Putamen (tissue), 1 donor: ENCODE measurements at regions not wholly inside any gene's neighbourhood (a gene's known extent, or its start where the extent isn't known, plus 50 kb on each side); places are given as distances from the start of the nearest gene placed in this dataset.

Experiments used
- DNase-seq: peaks from one replicate; pipeline ENCODE4 v3.0.0-alpha.2; 2016; ENCODE audit warnings: low spot score

DNA sequence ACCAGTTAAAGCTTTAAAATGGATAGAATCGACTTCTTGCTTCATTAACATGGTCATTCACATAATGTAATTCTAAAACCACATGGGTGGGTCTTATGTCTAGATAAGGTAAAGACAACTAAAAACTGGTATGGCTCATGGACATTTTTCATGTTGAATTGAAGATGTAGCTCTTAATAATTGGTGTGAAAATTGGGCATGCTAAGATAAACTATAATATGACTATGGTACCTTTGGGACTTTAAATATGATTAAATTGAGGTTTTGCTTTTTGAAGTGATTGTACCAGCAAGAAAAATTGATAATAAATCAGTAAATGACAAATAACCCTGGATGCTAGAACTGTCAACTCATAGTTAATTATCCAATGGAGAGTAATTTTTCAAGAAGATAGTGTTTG lies 710.7 kb upstream of the PTPRD start:
- no peak for DNase-seq

DNA sequence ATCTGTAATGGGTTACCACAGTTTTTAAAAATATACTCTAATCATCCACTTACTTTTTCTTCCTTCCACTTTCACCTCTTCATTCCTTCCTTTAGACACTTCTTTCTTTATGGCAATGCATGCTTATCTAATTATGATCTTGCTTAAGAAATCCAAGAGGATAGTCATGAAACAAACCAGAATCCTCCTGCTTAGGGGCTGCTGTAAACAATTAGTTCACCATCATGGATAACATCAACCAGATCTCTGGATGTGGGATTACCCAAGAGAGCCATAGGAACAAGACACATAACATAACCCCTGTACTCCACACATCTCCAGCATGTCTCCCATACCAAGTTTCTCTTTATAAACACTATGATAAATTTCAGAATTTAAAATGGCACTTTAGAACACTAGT lies 713.4 kb upstream of the PTPRD start:
- DNase-seq: no peak

DNA sequence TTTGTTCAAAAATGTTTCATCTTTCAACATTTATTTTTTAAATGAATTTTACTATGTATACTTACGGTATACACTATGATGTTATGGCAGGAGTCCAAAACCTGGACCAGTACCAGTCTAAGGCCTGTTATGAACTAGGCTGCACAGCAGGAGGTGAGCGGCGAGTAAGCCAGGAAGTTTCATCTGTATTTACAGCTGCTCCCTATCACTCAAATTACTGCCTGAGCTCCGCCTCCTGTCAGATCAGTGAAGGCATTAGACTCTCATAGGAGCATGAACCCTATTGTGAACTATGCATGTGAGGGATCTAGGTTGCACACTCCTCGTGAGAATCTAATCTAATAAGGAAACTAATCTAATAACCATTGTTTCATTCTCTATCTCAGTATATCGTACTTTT lies 715.5 kb upstream of the PTPRD start:
- DNase-seq: no peak

DNA sequence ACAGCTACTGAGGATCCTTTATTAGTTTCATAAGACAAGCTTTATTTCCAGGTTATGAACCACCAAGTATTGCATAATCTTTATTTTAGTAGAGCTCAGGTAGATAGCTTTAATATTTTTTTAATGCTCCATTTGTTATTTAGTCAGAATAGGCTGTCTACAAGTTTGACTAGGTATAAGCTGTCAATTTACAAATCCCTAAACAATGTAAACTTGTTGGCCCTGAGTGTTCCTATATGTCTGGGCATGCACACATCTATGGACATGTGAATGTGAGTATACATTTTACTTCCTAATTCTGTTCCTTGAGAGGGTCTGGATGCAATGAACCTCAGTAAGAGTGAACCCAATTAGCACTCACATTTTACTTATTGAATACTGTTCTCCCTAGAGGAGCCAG lies 722.2 kb upstream of the PTPRD start:
- no peak for DNase-seq

DNA sequence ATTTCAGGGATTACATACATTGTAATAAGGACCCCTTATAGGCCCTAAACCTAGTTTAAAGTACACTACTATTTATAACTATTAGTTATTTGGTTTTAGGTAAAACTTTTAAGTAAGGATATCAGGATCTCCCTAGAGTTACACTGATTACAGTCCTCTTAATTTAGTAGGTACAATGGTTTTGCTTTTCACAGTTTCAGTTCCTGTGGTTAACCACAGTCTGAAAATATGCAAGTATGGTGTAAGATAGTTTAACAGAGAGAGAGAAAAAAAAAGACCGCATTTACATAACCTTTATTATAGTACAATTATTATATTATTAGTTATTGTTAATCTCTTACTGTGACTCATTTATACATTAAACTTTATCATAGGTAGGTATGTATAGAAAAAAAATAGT lies 725.3 kb upstream of the PTPRD start:
- no peak for DNase-seq

DNA sequence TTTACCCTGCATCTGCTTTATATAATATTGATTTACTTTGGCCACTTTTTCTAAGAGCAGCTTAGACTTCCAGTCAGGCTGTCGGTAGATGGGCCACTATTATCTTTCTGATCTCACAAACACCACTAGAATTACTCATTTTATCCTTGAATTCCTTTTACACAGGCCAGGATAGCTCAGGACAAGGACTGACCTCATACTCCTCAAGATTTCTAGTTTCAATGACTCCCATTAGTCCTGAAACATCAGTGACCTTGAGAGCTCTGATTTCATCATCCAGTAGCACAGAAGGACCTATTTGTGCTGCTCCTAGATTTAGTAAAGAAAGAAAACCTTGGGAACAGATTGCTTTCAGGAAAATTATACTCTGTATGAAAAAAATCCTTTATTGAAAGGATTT lies 727.9 kb upstream of the PTPRD start:
- no peak for DNase-seq

DNA sequence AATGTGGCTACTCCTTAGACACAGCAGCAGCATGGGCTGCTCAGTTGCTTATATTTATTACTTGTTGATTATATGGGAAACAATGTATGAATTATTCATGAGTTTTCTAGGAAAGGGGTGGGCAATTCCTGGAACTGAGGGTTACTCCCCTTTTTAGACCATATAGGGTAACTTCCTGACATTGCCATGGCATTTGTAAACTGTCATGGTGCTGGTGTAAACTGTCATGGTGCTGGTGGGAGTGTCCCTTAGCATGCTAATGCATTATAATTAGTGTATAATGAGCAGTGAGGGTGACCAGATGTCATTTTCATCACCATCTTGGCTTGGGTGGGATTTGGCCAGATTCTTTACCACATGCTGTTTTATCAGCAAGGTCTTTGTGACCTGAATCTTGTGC lies 734.6 kb upstream of the PTPRD start:
- no peak for DNase-seq

DNA sequence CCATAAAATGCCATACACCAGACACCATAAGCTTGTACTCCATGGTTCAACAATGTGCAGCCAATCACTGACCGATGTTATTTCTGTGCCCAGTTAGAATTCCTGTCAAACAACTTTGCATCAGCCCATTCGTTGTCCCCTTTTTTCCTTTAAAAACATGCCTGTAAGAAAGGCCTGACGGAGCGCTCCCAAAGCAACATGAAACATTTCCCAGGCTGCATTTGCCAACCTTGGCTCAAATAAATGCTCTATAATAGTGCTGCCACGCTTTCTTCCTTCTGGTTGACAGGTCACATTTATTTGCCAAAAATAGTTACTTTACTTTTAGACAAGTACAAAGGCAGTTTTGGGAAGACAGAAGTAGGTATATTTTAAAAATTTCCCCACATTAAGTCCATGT lies 735.6 kb upstream of the PTPRD start:
- no peak for DNase-seq

DNA sequence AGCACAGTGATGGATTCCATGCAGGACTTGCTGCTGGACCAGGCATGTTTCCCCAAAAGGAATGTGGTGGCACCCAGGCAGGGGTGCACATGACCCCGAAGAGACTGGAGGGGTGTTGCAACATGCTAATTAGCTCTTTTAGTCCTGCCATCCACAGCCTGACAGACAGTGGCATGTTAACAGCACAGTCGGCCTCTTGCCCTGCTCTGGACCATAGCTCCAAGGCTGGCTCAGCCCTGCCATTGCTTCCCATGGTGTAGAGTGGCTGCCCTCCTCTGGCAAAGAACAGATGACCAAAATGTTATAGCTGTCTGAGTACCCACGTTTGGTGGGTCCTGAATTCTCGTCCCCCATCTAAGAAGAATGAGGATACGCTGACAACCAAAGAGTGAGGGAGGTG lies 736.4 kb upstream of the PTPRD start:
- DNase-seq: no peak

DNA sequence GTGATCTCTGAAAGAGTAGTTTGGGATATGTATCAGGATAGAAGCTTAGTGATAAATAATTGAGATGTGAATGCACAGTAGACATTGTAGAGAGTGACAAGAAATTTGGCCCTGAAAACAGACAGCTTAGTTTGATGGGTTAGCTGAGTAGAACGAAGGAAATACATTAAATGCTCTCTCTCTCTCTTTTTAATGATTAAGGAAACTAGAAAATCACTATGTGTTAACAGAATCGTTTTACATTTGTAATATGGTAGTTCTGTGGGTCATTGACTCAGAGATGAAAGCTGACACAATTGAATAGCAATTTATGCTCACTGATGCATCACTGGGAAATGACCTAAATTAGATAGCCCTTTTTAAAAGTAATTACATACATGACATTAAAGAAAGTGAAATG lies 739.8 kb upstream of the PTPRD start:
- DNase-seq: no peak

DNA sequence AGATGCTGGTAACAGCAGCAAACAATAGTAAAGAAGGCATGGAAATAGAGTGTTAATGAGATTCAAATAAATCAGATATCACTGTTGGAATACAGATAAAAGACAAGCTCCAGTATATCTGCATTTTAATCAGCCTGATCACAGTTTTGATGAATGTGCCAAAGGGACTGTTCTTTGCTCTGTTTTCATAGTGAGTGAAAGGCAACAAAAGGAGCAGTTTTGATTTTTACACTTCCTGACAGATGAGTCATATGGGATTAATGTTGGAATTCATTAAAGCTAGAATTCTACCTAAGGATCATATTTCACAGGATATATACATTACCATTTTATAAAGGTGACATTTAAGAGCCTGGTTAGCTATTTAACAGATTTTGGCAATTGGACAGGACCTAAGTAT lies 743.3 kb upstream of the PTPRD start:
- no peak for DNase-seq

DNA sequence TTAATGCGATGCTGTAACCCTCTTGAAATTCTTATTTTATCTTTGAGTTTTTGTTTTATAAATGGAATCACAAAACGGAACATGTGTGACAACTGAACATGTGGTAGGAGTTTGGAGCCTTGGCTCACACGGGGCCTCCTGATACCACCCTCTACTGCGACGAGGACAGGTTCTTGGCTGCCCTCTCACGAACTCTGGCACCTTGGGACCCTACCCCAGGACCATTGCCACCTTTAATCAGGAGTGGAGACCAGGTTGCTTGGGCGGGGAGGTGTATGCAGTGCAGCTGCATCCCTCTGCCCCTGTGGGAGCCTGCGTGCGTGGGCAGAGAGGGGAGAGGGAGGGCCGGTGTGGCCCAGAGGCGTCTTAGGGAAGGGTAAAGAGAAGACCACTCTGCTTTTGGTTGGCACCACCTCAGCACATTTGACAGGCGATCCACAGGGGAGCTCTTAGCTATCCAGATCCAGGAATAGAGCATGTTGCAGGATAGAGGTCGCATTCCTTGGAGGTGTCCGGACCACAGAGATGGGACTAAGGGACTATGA lies 753.9 kb upstream of the PTPRD start:
- no peak for DNase-seq

DNA sequence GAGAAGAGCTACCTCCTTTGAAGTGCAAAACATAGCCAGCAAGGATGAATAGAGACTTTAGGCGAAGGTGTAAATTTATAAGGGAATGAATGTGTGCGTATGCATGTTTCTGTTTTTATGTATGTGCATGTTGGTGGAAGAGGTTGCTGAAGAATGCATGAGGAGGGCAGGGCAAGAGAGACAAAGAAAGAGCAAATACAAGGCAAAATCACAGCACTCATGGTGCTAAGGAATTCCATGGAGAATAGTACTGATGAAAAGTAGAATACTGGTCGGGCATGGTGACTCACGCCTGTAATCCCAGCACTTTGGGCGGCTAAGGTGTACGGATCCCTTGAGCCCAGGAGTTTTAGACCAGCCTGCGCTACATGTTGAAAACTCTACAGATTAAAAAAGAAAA lies 762.1 kb upstream of the PTPRD start:
- DNase-seq: no peak

DNA sequence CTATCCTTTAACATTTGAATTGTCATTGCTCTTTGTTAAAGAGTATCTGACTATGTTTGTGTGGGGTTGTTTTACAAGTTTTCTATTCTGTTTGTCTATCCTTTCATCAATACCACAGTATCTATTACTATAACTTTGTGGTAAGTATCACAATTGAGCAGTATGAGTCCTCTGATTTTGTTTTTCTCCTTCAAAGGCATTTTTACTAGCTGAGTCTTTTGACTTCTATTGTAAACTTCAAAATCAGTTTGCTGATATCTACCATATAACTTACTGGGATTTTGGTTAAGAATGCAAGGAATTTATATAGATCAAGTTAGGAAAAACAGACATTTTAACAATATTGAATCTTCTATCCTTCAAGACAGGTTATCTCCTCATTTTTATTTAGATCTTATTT lies 789.8 kb upstream of the PTPRD start:
- DNase-seq: no peak

DNA sequence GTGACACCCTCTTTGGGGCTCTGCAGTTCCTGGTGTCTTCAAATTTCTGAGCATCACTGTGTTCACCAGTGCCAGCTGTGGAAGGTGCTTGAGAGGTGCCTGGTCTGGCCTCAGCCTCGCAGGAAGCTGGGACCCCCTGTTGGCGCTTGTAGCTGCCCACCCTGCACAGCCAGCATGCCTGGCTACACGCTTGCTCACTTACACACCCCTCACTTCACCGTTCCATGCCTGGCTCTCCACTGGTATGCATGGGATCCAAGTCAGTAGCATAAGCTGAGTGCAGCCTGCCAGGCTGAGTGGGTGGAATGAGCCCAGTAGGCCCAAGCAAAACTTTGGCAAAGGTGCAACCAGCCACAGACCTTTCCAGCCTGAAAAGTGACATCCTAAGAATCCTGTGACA lies 801.4 kb upstream of the PTPRD start:
- no peak for DNase-seq

DNA sequence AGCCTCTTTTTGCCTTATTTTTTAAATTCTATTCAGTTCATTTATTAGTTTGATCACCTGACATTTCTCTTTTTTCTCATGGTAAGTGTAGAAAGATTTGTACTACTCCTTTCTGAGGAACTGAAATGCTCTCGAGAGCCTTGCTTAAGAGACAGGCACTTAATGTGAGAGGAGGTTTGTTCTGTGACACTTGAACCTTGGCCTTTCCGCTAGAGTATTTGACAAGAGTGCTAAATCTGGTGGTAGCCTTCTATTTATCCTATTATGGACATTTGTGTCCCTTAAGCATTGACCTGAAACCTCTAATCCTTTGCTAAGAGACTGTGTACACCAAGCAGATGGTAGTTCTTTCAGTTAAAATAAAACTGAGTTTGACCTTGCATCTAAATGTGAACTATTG lies 805.0 kb upstream of the PTPRD start:
- no peak for DNase-seq

DNA sequence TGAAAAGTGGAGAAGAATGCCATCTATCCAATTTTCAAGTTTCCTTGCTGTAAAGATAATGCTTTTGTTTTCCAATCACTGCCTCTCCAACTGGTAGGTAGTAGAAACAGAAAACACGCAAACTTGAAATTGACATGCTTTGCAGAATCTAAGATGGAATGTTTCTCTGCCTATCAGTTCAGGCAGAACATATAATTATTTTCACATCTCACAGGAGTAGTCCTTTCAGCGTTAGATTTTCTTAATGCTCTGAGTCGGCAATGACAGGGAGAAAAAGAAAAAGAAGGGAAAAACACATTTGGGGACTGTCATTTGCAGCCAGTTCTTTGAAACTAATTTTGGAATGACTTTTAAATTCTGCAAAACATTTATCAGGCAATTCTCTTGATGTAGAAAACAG lies 818.7 kb upstream of the PTPRD start:
- DNase-seq: no peak

DNA sequence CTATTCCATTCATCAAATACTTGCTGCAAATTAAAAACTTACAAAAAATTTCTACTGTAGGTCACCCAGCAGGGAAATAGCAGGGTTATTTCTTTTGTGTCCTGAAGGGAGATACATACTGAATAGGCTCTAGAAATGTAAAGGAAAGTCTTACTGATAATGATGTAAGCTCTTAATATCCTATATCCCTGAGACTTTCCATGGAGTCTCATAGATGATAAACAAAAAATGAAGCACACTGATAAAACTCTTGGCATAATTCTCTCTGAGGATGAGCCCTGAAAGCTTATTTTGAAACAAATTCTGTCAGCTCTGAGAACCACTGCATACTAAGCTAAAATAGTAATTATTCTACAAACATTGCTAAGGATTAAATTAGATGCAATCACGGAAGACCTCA lies 819.6 kb upstream of the PTPRD start:
- no peak for DNase-seq

DNA sequence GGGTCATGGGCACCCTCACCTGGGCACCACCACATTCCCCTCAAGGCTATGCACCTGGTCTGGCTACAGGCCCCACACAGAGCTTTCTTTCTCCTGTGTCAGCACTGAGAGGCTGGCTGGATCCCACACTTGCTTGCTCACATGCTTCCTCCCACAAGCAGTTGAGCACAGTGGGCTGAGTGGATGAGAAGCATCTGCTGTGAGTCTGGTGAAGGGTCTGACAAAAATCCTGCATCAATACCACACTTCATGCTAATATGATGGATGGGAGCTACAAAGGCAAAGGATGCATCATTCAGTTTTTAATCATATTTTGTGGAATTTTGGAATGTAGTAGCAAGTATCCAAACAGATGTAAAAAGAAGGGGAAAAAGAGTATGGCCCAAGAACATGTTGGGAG lies 830.8 kb upstream of the PTPRD start:
- DNase-seq: no peak

DNA sequence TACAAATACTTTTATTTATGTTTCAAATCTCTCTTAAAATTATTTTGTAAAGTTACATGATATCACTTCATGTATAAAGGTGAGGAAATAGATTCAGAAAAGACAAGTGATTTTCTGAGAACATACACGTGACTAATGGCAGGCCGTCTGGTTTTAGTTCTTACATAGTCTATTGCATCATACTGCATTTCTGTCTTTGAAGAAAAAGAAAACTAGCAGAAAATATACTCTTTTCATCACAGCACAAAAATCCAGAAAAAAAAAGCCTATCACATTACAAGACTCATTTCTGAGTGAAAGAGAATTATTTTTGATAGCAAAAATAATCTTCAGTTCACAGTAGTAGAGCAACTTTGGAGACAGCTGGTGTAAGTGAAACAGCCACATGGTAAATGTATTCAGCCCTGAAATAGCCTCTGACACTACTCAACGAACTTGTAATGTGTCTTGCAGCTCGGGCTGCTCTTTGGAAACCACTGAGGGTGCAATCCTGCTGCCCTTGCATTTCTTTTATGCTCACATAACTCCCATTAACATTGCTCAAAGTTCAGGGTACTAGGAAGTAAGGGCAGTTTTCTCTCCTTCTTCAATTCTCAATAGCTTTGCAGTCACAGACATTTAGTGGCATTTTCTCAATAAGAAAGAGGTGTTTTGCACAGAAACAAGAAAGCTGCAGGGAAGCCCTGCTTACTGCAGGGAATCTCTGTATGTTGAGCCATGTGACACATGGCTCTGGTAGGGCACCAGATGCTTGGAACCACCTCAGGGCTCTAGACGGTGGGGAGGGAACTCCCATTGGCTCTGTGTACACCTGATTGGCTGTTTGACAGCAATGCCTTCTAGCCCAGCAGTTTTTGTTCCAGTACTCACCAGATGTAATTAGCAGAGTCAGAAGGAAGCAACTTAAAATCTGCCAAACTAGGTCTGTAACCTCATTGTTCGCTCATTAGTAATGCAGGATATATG lies 845.3 kb upstream of the PTPRD start:
- DNase-seq: no peak

DNA sequence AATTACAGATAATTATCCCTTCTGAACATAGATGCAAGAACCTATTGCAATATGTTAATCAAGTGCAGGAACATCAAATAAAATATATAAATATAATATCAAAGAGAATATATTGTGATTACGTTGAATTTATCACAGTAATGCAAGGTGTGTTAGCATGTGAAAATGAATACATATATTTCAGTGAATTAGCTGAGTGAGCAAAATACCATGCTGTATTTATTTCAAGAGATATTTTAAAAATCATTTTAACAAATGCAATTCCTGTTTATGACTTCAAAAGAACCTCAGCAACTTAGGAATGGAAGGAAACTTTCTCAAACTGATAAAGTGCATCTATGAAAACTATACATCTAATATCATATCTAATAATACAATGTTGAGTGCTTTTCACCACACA lies 856.9 kb upstream of the PTPRD start:
- DNase-seq: no peak

DNA sequence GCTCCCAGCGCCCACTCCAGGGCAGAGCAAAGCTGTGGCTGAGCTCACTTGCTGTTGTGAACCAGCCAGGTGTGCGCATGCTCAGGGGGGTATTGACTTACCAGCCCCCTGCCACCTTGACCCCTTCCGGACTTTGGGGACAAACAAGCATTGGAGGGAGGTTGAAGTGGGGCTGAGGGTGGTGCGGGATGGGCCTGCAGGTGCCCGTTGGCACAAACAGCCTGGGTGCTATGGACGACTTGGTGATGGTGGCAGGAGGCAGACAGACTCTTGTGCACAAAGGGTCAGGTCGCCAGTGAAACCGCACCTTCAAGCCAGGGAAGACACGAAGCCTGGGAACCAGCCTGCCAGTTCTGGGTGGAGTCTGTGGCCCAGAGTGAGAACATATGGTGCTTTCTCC lies 858.5 kb upstream of the PTPRD start:
- no peak for DNase-seq

DNA sequence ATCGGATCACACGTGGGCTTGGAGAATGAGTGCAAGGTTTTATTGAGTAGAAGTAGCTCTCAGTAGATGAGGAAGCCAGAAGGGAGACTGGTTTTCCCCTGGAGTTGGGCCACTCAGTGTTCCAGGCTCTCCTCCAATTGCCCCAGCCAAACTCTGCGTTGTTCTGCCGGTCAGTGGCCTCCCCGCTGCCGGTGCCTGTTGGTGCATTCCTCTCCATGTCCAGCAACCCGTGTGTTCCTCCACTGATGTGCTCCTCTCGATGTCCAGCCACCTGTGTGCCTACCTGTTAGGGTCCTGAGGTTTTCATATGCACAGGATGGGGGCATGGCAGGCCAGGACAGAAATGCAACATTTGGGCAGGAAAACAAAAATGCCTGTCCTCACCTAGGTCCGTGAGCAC lies 888.0 kb upstream of the PTPRD start:
- no peak for DNase-seq

DNA sequence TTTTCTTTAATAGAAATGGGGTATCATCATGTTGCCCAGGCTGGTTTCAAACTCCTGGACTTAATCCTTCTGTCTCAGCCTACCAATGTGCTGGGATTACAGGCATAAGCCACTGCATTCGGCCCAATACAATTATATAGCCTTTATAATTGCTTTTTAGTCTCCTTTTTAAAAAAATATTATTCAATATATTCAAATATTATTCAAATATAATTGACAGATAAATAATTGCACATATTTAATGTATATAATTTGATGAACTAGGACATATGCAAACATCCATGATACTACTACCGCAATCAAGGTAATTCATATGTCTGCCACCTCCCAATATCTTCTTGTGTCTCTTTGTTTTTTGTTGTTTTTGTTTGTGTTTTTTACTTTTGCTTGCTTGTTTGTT lies 894.2 kb upstream of the PTPRD start:
- no peak for DNase-seq
